ENCODE measurements at regions not wholly inside any gene's neighbourhood (a gene's known extent, or its start where the extent isn't known, plus 50 kb on each side); places are given as distances from the start of the nearest gene placed in this dataset.
"Not testable (repeated sequence)": the region's sequence is repeated elsewhere in the genome, so short reads cannot be mapped to it uniquely, and the experiment has no call there.

DNA sequence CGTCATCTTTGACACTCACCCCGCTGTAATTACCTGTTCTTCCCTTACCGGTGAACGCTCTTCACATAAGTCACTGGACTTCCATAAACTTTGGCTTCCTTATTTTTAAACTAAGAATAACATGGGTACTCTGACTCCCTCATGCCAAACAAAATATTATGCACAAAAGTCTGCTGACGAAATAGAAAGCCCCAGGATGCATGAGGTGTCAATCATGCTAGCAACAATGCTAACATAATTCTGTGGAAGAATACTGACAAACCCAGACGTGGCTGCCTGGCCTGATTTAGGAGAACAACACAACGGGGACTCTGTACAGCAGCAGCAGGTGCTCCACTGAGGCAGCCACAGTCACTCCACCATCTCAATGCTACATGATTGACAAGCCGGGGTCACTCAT lies 137.5 kb downstream of the CCDC71L start:
- DNase-seq (ENCODE audit: low spot score): no peak

DNA sequence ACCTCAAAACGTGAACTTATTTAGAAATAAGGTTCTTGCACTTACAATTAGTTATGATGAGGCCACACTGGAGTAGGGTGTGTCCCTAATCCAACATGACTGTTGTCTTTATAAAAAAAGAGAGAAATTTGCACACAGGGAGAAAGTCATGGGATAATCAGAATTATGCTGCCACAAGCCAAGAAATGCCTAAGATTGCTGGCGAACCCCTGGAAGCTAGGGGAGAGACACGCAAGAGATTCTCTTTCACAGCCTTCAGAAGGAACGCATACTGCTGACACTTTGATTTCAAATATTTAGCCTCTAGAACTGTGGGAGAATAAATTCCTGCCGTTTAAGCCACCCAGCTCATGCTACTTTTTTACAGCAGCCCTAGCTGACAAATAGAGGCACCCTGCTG lies 138.3 kb downstream of the CCDC71L start:
- DNase-seq (ENCODE audit: low spot score): no peak

DNA sequence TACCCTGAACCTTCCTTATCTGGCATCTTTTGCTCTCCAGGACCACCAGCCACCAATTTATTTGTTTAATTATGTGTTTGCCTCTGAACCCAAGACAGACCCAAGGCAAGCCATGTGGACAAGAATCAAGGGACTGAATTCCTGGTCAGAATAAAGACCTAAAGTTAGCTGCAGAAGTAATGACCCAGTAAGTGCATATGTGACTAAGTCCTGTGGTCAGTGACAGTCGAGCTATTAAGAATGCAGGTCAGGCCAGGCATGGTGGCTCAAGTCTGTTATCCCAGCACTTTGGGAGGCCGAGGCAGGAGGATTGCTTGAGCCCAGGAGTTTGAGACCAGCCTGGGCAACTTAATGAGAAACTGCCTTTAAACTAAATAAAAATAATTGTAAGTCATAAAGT lies 139.4 kb downstream of the CCDC71L start:
- DNase-seq (ENCODE audit: low spot score): no peak

DNA sequence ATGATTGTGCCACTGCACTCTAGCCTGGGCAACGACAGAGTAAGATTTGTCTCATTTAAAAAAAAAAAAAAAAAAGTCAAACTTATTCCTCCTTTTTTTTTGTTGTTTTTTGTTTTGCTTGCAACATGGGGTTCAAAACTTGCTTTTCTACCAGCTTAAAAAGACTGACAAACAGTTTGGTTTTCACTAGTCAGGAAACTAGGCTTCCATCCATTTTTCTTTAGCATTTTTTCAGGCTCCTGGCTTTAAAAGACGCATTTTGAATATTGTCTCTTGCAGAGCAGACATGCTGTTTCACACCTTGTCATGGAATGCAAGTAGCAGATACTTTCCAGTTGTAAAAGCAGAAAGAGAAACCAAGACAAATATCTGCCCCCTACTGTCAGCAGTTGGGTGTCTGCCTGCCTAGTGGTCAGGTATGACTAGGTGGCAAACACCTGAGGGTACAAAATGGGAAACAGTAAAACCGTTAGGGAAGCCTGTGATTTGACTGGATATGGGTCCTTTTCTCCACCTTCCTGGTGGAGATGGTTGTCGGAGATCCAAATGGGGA lies 139.9 kb downstream of the CCDC71L start:
- DNase-seq (ENCODE audit: low spot score): no peak

DNA sequence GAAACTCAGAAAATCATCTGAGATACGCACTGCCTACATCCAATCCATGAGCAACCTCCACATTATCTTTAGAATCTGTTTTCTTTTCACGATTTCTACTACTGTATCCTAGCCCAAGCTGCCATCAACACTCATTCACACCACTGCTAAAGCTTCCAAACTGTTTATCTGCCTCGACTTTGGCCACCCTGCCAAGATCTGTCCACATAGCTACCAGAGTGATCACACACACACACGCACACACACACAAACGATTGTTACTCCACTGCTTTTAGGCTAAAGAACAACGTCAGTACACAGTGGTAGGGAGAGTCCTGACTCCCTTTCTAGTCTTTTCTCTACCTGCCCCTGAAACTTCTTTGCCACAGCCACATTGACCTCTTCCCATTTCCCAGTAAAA lies 142.0 kb downstream of the CCDC71L start:
- DNase-seq (ENCODE audit: low spot score): no peak

DNA sequence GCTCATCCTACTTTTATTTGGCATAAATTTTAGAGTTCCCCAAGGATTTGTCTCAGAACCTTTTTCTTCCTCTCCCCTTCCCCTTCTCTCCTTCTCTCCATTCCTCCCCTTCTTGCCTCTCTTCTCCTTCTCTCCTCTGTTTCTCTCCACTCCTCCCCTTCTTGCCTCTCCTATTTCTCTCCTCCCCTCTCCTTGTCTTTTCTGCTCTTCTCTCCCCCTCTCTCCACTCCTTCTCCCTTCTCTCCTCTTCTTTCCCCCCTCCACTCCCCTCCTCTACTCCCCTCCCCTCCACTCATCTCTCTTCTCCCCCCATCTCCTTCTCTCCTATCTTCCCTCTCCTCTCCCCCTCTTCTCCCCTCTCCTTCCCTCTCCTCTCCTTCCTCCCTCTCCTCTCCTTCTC lies 142.7 kb downstream of the CCDC71L start:
- no peak for DNase-seq (ENCODE audit: low spot score)

DNA sequence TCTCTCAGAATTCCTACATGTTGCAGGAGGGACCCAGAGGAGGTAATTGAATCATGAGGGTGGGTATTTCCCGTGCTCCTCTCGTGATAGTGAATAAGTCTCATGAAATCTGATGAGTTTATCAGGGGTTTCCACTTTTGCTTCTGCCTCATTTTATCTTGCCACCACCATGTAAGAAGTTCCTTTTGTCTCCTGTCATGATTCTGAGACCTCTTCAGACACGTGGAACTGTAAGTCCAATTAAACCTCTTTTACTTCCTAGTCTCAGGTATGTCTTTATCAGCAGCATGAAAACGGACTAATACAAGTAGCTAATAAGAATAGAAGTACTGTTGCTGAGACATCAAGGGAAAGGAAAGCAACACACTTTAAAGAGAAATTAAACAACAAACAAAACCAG lies 143.4 kb downstream of the CCDC71L start:
- DNase-seq (ENCODE audit: low spot score): no peak

DNA sequence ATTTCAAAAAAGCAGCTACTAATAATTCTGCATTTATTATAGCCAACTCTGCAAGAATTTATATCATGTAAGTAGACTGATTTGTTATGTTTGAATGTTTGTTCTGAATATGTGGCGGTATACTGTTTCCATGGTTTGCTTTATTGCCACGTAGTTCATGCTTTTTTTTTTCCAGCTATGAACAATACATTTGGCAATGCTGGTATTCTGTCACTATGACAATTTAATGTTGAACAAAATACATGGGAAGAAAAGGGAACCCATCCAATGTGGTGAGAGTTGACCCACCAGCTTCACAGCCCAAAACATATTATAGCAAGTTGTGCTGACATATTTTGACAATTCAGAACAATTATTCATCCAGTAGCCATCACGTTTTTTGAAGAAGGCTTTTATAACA lies 145.6 kb downstream of the CCDC71L start:
- DNase-seq (ENCODE audit: low spot score): no peak

DNA sequence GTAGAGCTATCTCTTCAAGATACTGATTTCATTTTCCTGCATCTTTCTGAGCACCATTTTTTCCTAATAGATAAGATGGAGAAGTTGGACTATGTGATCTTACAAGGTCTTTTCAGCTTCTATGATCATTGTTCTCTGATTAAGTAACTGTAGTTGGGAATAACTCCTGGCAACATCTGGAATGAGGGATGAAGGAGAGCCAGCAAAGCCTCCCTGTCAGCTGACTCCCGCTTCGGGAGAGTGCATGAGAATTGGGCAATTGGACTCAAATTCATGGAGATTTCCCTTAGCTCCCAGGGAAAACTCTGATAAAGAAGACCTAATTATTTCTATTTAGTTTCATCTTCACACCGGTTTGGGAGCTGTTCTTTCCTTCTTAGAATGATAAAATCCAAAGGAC lies 146.1 kb downstream of the CCDC71L start:
- DNase-seq (ENCODE audit: low spot score): no peak

DNA sequence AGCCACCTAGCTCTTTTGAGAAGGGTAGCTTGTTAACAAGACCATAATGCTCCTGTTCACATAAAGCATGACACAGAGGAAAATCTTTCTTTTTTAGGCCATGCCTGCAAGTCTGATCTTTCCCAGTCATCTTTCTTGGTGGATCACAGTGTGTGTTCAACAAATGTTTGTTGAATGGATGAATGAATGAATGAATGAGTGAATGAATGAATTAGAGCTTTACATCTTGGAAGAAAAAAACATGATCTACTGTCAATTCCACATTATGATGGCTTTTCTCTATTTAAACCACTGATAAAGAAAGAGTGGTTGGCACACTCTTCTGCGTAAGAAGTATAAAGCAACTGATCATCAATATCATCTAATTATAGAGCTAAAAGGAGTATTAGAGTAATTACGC lies 148.7 kb downstream of the CCDC71L start:
- no peak for DNase-seq (ENCODE audit: low spot score)

DNA sequence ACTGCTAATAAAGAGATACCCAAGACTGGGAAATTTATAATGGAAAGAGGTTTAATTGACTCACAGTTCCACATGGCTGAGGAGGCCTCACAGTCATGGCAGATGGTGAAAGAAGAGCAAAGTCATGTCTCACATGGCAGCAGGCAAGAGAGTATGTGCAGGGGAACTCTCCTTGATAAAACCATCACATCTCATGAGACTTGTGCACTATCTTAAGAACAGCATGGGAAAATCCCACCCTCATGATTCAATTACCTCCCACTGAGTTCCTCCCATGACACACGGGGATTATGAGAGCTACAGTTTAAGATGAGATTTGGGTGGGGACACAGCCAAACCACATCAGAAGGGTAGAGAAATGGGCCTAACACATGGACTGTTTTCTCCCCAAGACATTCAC lies 156.3 kb downstream of the CCDC71L start:
- DNase-seq (ENCODE audit: low spot score): no peak

DNA sequence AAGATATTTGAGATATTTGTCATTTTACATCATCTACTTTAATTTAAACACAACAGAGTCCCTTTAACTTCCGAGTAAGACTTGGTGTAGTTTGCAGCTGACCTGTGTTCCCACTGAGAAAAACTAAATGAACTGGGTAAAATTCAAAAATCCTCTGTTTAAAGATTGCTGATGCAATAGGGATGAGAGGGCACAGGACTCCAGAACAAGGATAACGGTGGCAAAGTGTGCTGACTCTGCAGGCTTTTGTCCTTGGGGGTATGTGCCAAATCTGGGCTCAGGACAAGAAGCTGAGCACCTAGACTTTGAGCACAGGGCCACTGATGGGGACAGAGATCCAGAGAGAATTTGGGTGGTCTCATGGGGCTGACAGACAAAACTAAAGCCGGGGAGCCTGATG lies 156.8 kb downstream of the CCDC71L start:
- DNase-seq (ENCODE audit: low spot score): no peak

DNA sequence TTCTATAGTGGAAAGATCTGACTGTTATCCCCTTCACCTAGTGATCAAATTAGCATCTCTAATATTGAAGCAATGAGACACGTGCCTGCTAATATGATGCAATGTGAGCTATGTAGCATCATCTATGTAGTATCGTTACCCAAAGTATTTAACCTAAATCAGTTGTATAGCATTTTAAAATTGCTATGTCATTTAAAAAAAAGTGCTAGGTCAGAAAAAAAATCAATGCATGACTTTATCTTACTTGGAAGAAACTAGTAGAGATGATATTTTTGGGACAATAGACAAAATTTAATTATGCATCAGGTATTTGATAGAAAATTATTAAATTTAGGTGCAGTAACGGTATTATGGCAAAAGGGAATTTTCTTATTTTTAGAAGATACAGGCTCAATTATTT lies 157.3 kb downstream of the CCDC71L start:
- DNase-seq (ENCODE audit: low spot score): no peak

DNA sequence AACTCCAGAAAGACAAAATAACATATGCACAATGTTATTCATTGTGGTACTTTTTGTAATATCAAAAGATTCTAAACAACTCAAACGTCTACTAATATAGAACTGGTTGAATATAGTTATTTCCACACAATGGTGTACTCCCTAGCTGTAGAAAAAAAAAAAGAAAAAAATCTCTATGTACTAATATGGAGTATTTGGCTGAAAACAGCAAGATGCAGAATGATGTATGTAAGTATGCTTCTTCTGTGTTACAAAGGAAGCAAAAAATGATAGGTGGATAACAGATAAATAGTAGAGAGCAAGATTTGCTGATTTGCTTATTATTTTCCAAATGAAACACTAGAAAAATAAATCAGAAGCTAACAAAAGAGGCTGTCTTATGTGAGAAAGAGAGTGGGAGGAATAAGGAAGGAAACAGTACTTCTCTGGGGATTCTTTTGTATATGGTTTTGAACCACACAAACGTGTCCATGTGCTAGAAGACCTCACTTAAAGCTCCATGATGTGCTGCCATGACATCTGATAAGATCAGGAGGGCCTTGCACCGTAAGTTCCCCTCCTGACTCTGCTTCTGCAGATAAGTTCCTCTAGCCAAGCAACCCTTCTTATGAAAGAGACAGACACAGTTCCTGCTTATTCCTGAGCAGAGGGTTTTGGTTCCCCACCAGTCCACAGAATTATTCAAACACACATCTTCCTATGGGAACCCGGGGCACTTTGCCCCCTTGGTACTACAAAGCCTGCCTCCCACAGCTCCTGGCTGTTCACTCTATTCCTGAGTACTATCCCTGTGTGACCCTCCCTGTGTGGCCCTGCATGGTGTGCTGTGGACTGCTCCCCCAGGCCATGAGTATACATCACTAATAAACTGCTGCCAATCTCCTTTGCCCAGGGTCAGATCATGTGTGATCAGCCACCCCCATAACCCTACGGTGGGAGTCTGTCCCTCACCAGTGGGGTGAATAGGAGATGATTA lies 159.1 kb downstream of the CCDC71L start:
- no peak for DNase-seq (ENCODE audit: low spot score)

DNA sequence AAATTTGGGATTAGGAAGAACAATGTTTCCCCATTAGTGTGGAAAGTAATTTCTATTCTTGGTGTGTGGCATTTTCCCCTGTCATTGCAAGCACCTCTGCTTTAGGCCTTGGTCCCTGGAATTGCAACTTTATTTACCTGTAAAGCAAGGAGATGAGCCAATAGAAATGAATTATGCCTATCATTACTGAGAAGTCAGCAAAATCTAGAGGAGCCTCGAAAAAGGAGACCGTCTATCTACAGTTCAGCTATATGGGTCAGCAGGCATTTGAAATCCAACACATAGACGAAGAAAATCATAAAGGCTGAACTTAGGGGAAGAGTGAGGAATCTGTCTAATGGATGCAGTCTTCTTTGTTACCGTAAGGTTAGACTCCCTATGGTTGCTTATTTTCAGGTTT lies 161.1 kb downstream of the CCDC71L start:
- DNase-seq (ENCODE audit: low spot score): no peak

DNA sequence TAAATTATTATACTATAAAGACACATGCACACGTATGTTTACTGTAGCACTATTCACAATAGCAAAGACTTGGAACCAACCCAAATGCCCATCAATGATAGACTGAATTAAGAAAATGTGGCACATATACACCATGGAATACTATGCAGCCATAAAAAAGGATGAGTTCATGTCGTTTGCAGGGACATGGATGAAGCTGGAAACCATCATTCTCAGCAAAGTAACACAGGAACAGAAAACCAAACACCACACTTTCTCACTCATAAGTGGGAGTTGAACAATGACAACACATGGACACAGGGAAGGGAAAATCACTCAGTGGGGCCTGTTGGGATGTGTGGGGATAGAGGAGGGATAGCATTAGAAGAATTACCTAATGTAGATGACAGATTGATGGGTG lies 163.0 kb downstream of the CCDC71L start:
- not testable (repeated sequence) for DNase-seq (ENCODE audit: low spot score)

DNA sequence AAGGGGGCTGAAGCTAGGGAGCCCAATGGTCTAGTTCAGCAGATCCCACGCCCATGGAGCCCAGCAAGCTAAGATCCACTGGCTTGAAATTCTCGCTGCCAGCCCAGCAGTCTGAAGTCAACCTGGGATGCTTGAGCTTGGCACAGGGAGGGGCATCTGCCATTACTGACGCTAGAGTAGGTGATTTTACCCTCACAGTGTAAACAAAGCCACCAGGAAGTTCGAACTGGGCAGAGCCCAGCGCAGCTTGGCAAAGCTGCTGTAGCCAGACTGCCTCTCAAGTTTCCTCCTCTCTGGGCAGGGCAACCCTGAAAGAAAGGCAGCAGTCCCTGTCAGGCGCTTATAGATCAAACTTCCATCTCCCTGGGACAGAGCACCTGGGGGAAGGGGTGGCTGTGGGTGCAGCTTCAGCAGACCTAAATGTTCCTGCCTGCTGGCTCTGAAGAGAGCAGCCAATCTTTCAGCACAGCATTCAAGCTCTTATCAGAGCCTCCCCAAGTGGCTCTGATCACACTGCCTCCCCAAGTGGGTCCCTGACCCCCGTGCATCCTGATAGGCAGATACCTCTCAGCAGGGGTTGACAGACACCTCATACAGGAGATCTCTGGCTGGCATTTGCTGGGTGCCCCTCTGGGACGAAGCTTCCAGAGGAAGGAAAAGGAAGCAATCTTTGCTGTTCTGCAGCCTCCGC lies 167.8 kb downstream of the CCDC71L start:
- no peak for DNase-seq (ENCODE audit: low spot score)

DNA sequence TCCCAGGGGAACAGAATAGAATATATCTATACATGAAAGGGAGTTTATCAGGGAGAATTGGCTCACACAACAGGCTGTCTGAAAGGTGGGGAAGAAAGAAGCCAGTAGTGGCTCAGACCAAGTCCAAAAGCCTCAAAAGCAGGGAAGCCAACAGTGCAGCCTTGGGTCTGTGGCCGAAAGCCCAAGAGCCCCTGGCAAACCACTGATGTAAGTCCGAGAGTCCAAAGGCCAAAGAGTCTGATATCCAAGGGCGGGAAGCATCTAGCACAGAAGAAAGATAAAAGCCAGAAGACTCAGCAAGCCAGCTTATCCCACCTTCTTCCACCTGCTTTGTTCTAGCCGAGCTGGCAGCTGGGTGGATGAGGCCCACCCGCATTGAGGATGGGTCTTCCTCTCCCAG lies 172.5 kb downstream of the CCDC71L start:
- DNase-seq (ENCODE audit: low spot score): no peak

DNA sequence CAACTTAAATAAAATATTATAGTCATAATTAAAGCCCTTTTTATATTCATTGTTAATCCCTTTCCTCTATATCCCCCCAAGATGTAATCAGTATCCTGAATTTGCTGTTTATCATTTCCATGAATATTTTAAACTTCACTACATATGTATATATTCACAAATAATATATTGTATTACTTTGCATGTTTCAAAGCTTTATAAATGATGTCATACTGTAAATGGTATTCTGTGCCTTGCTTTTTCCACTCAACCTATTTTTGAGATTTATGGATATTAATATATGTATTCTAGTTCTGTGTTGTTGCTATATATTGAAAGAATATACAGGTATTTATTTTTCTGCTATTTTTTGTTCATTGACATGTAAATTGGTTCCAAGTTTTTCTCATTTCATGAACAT lies 173.1 kb downstream of the CCDC71L start:
- DNase-seq (ENCODE audit: low spot score): no peak

DNA sequence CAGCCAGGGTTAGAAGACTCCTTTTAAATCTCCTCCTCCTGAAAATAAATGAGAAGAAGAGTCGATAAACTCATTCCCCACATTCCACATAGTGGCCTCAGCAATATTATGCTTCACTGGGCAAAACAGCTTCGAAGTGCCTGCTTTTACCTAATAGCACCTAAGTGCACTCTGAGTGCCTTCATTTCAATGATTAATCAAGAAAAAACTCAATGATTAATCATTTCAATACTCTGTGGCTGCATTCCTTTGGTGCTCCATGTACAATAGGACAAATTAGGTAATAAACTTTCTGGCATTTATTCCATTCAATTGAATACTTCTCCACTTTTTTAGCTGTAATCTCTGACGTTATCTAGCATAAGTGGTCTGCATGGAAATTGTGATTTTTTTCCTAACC lies 174.6 kb downstream of the CCDC71L start:
- no peak for DNase-seq (ENCODE audit: low spot score)

DNA sequence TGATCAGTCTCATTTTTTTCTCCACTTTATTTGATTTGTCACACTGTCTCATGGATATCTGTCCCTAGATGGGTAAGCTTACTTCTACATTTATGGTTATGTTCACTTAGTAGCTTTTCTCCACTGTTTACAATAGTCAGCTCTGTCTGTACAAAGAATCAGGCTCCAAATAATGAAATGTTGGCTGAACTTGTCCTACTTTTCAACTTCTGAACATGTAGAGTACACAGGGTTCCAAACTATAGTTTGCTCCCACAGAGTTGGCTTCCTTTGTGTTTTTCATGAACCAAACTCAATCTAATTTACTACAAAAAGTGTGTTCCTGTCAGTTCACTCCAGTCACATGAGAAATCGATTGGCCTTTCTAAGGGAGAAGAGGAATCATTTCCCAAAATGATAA lies 175.0 kb downstream of the CCDC71L start:
- no peak for DNase-seq (ENCODE audit: low spot score)

DNA sequence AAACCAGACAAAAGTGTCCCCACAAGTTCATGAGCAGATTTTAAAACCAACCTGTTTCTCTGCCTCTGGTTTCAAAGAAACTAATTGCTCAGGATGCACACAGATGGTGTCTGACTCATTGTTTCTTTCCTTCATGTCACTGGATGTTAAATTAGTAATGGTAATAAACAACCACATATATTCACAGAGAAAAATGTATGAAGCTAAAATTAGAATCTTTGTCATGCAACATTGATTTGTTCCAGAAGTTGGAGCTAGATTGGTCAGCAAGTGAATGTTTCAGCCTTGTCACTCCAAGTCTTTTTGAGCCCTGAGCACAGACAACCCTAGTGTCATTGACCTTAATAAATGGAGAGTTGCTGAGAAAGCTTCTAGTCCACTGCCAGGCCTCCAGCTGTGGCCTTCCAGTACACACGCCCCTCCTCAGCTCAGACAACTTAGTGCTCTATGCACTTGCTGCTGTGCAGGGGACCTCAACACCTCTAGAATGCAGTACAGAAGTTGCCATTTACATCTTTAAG lies 175.9 kb downstream of the CCDC71L start:
- no peak for DNase-seq (ENCODE audit: low spot score)

DNA sequence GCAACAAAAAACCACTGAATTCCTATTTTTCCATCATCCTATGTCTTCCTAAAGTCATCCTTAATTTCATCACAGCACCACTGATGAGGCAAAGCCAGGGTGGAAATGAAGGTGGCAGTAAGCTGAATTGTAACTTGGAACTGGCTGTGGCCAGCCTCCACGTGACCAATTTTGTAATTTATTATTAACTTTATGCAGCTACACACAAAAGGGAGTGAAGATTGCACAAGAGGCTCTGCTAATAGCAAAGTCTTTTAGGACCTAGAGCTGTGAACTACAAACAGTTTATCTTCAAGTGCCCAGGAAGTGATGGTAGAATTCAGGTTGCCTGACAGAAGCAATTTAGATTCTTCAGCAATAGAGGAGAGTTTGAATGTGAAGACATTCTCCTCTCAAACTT lies 176.4 kb downstream of the CCDC71L start:
- no peak for DNase-seq (ENCODE audit: low spot score)
